Activated naive CD8-positive, alpha-beta T cell treated with anti-CD3 and anti-CD28 coated beads, Interleukin-2, amount 10 ng/mL, durations not matched to agents 7 days and 5 days (primary cell): ENCODE measurements at regions not wholly inside any gene's neighbourhood (a gene's known extent, or its start where the extent isn't known, plus 50 kb on each side); places are given as distances from the start of the nearest gene placed in this dataset.

Experiments used
- ATAC-seq: fragments of 150-1000 bp; cut with Tn5 transposase; one replicate; pipeline ENCODE4 v1.10.0; 2021; ENCODE audit warnings: low read depth, moderate library complexity
- POLR2A ChIA-PET: fragments of 350-600 bp; sonication (Branson Sonifier 250); formaldehyde crosslinking; loops from one replicate; lab custom pipeline; 2021; ENCODE audit warnings: antibody characterized with exemption; lab: Charles Lee
- DNase-seq: peaks from one replicate; pipeline ENCODE4 v3.0.0; 2021
- H3K27ac Mint-ChIP-seq: one replicate; pipeline ENCODE4 v1.8.0; 2022; ENCODE audit warnings: mild to moderate bottlenecking, mixed read lengths
- H3K27me3 Mint-ChIP-seq: one replicate; pipeline ENCODE4 v1.8.0; 2022; ENCODE audit warnings: mild to moderate bottlenecking, moderate library complexity, mixed read lengths
- H3K36me3 Mint-ChIP-seq: one replicate; pipeline ENCODE4 v1.8.0; 2021; ENCODE audit warnings: mild to moderate bottlenecking, mixed read lengths
- H3K4me1 Mint-ChIP-seq: one replicate; pipeline ENCODE4 v1.8.0; 2021; ENCODE audit warnings: mixed read lengths
- H3K4me3 Mint-ChIP-seq: one replicate; pipeline ENCODE4 v1.8.0; 2022; ENCODE audit warnings: mild to moderate bottlenecking, moderate library complexity, mixed read lengths
- H3K9me3 Mint-ChIP-seq: one replicate; pipeline ENCODE4 v1.8.0; 2021; ENCODE audit warnings: mixed read lengths

DNA sequence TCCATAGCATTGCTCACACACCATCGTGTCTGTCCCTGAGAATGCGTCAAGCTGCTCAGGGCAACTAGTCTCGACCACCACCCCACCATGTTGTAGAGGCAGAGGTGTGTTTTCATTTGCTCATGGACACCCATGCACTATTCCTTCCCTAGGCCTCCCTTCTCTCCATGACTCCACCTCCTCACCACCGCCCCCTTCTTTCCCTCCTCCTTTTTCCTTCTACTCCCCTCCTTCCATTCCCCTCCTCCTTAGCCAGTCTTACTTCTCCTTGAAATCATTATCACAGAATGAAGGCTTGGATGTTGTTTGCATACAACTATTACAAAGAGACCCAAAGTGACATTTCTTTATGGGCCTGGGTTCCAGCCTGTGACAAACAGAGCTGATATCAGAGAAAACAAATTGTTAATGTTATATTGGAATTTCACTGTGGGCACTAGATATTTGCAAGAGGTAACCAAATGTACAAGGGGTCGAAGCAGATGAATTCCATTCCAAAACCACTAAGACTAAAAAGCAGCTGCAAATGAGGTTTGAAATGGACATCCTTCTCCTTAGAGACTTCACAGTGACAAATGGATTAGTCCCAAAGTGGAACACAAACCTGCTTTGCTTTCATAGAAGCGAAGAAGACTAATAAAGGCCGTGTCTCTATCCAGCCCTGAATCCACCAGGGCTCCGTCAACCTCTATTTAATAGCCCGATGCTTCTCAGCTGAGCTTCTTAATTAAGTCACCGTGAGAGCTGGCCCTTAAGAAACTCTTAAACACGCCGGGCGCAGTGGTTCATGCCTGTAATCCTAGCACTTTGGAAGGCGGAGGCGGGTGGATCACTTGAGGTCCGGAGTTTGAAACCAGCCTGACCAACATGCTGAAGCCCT, 275.8 kb upstream of the SULF2 start:
- no peak for DNase-seq
- H3K4me1 Mint-ChIP-seq: no peaks in the 10 kb centered on the region
- POLR2A ChIA-PET: no interaction called here
- ATAC-seq: no peak
- H3K27me3 Mint-ChIP-seq: peaks cover 3% of the 10 kb centered on the region
- H3K9me3 Mint-ChIP-seq: peaks cover 2% of the 10 kb centered on the region
- H3K27ac Mint-ChIP-seq: no peak overlapping the region
- H3K36me3 Mint-ChIP-seq: no peaks in the 10 kb centered on the region
- H3K4me3 Mint-ChIP-seq: no peak overlapping the region

DNA sequence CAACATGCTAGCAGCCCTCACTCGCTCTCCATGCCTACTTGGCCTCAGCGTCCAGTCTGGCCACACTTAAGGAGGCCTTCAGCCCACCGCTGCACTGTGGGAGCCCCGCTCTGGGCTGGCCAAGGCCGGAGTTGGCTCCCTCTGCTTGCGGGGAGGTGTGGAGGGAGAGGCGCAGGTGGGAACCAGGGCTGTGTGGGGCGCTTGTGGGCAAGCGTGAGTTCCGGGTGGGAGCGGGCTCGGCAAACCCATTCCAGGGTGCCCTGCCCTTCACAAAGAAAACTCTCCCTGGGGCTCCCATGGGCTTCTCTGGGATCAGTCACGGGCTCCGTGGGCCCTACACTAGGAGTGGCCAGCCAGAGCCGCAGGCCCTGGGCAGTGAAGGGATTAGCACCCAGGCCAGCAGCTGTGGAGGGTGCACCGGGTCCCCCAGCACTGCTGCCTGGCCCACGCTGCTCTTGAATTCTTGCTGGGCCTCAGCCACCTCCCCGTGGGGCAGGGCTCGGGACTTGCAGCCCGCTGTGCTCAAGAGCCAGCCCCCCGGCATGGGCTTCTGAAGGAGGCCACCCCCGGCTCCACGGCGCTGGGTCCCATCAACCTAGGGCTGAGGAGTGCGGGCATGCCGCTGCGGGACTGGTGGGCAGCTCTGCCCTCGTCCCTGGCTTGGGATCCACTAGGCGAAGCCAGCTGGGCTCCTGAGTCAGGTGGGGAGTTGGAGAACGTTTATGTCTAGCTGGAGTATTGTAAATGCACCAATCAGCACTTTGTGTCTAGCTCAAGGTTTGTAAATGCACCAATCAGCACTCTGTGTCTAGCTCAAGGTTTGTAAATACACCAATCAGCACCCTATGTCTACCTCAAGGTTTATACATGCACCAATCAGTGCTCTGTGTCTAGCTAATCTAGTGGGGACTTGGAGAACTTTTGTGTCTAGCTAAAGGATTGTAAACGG, 273.6 kb upstream of the SULF2 start:
- ATAC-seq (no peak), DNase-seq (no peak)
- no peak overlapping the region for H3K4me3 Mint-ChIP-seq
- H3K9me3 Mint-ChIP-seq: peaks cover 2% of the 10 kb centered on the region
- no peaks in the 10 kb centered on the region for H3K4me1 Mint-ChIP-seq
- POLR2A ChIA-PET: interaction anchor here (0.5 kb wide), 1 partner anchor 934 kb away, joined by 3 read pairs; no protein-coding TSS in a partner anchor
- no peaks in the 10 kb centered on the region for H3K36me3 Mint-ChIP-seq
- peaks cover 5% of the 10 kb centered on the region for H3K27me3 Mint-ChIP-seq
- no peak overlapping the region for H3K27ac Mint-ChIP-seq

DNA sequence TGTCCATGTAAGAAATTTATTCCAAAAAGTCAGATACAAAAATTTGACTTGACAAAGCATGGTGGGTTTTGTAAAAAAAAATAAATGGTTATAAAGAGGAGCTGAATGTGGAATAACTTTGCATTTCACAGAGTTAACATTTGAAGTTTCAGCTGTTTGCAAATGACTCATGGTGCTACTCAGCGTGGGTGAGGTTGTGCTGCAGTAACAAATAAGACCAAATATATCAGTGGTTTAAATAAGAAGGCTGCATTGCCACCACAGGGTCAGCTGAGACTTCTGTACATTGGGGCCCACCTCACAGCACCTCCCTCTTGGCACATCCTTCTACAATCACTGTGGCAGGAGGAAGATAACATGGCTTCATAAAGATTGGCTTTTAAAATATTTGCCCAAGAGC, 272.5 kb upstream of the SULF2 start:
- no peak overlapping the region for H3K4me3 Mint-ChIP-seq
- H3K4me1 Mint-ChIP-seq: no peaks in the 10 kb centered on the region
- no peak for DNase-seq
- H3K27ac Mint-ChIP-seq: no peak overlapping the region
- H3K9me3 Mint-ChIP-seq: peaks cover 2% of the 10 kb centered on the region
- H3K36me3 Mint-ChIP-seq: no peaks in the 10 kb centered on the region
- ATAC-seq: no peak
- H3K27me3 Mint-ChIP-seq: peaks cover 5% of the 10 kb centered on the region
- POLR2A ChIA-PET: no interaction called here

DNA sequence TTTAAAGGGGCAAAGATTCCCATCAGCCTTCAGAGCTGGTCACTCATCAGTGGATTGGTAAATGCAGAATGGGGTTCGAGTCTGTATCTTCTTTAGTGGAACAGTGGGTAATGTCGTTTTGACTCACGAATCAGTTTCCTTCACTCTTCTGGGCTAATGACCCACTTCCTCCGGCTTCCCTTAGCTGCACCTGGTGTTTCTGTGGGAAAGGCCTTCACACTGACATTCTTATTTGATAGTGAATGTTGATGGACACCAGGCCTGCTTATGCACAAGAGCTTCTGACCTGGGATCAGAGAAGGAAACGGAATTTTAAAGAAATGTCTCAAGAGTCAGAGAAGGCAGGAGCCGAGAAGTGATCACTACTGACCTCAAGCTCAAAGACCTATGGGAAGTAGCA, 272.0 kb upstream of the SULF2 start:
- POLR2A ChIA-PET: no interaction called here
- Mint-ChIP-seq H3K27me3 (peaks cover 7% of the 10 kb centered on the region), H3K9me3 (peaks cover 2% of the 10 kb centered on the region), H3K4me3 (no peak overlapping the region), H3K27ac (no peak overlapping the region), H3K4me1 (no peaks in the 10 kb centered on the region), H3K36me3 (no peaks in the 10 kb centered on the region)
- ATAC-seq (no peak), DNase-seq (no peak)

DNA sequence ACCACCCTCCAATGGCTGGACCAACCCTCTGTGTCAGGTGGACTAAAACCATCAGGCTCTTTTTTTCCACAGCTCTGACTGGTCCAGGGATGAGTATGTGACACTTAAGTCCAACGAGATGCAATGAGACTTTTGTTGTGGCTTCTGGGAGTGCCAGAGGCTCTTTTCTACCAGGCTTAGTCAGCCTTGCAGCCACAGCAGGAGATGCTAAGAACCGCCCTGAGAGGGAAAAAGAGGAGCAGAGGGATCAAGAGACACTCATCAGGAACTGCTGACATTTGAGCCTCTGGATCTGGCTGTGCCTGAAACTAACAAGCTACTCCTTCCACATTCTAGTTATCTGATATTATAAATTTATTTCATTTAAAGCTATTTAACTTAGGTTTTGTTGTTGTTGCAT, 270.9 kb upstream of the SULF2 start:
- Mint-ChIP-seq H3K36me3 (no peaks in the 10 kb centered on the region), H3K4me1 (no peaks in the 10 kb centered on the region)

DNA sequence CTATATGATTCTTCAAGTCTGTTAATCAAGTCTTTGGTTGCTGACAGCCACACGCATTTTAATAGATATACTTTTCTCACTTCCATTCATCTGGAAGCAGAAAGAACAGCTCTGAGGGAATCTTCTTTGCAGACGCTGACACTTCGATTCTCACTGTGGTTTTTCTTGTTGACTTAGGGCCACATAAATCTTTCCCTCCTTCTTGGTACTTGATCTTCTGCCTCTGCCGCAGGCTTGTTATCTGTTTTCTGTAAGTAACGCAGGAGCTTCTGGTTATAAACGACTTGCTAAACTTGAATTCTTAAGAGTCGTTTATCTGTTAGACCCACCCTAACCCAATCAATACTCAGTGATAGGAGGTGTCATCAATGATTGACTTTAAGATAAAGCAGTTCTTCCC, 268.8 kb upstream of the SULF2 start:
- no peak overlapping the region for H3K4me3 Mint-ChIP-seq

More for the DNA sequence above, 270.9 kb upstream of the SULF2 start:
- H3K27ac Mint-ChIP-seq: no peak overlapping the region
- peaks cover 2% of the 10 kb centered on the region for H3K9me3 Mint-ChIP-seq
- peaks cover 10% of the 10 kb centered on the region for H3K27me3 Mint-ChIP-seq
- DNase-seq: no peak
- POLR2A ChIA-PET: no interaction called here
- H3K4me3 Mint-ChIP-seq: no peak overlapping the region
- no peak for ATAC-seq

DNA sequence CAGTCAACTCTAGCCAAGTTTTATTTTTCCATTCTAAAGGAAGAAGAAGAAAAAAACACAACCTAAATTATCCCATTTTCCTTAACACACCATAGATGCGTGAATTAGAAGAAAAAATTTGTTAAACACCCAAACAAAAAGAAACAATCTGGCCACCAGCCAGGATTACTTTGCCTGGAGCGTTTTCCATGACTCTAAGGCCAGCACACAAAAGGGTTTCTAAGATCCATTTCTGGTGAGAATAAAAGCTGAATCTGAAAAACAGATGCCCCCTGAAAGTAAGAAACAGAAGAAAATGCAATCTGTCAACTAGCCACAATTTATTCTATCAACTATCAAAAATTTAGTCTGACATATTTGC, 267.2 kb upstream of the SULF2 start:
- H3K4me3 Mint-ChIP-seq: no peak overlapping the region
- peaks cover 2% of the 10 kb centered on the region for H3K9me3 Mint-ChIP-seq
- DNase-seq (no peak), ATAC-seq (no peak)
- no peak overlapping the region for H3K27ac Mint-ChIP-seq
- no peaks in the 10 kb centered on the region for H3K36me3 Mint-ChIP-seq
- POLR2A ChIA-PET: no interaction called here
- H3K4me1 Mint-ChIP-seq: no peaks in the 10 kb centered on the region
- peaks cover 10% of the 10 kb centered on the region for H3K27me3 Mint-ChIP-seq

More for the DNA sequence above, 268.8 kb upstream of the SULF2 start:
- Mint-ChIP-seq H3K27ac (no peak overlapping the region), H3K9me3 (peaks cover 2% of the 10 kb centered on the region), H3K36me3 (no peaks in the 10 kb centered on the region), H3K4me1 (no peaks in the 10 kb centered on the region), H3K27me3 (peaks cover 10% of the 10 kb centered on the region)
- POLR2A ChIA-PET: no interaction called here
- ATAC-seq (no peak), DNase-seq (no peak)

DNA sequence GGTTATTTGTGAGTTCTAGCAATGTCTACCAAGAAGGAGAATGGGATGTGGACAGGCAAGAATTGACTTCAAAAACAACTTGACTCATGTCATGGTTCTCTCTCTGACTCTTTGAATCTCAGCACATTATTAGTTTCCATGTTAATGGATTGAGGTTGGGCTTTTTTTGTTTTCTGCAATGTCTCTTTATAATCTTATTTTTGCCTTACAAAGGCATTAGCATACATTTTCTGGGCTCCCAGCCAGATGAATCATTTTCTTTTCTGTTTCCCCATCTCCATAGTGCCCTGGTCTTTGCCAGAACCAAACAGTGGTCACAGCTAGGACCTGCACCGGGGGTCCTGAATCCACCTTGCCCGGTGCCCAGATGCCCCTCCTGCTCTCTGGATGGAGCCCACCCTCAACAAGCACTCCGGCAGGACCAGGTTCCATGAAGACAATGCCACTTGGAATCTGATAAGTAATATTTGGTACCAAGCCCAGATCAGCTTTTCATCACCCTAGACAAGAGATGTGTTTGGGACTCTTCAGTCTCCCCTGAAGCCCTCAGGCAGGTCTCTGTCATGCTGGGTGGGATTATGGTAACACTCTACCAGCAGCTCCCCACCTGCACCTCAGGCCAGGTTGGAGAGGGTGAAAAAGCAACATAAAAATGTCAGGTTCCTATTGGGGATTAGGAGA, 266.7 kb upstream of the SULF2 start:
- POLR2A ChIA-PET: no interaction called here
- no peaks in the 10 kb centered on the region for H3K4me1 Mint-ChIP-seq
- DNase-seq (no peak), ATAC-seq (no peak)
- no peak overlapping the region for H3K27ac Mint-ChIP-seq
- no peaks in the 10 kb centered on the region for H3K36me3 Mint-ChIP-seq
- H3K9me3 Mint-ChIP-seq: no peaks in the 10 kb centered on the region
- peaks cover 12% of the 10 kb centered on the region for H3K27me3 Mint-ChIP-seq
- no peak overlapping the region for H3K4me3 Mint-ChIP-seq

DNA sequence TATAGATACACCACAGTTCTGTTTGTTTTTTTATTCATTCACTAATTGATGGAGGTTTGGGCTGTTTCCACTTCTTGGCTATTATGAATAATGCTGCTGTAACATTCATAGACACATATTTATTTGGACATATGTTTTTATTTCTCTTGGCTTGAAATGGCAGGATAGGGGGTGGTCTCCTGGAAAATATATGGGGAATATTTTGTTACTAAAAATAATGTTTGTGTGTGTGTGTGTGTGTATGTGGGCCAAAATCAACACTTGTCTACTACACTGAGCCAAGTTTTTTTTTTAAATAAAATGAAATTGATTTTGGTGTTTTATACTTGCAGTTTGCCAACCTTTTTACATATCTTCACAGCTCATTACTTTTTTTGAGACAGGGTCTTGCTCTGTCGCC, 264.4 kb upstream of the SULF2 start:
- Mint-ChIP-seq H3K27ac (no peak overlapping the region), H3K27me3 (peaks cover 14% of the 10 kb centered on the region), H3K36me3 (no peaks in the 10 kb centered on the region), H3K4me1 (no peaks in the 10 kb centered on the region), H3K9me3 (no peaks in the 10 kb centered on the region), H3K4me3 (no peak overlapping the region)
- ATAC-seq: no peak
- no peak for DNase-seq
- POLR2A ChIA-PET: no interaction called here

DNA sequence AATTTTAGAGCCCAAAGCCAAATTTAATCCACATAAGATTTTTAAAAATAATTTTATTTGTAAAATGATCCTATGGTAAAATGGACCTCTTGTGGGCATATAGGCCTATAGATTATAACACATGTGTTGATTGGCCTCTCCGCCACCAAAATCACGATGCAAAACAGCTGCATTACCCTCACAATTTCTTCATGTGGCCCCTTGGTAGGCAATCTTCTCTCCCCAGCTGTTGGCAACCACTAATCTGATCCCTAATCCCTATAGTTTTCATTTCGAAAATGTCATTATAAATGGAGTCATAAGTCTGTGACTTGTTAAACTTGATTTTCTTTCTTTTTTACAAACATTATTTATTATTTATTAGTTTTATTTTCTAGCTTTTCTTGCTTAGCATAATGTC, 263.9 kb upstream of the SULF2 start:
- peaks cover 11% of the 10 kb centered on the region for H3K27me3 Mint-ChIP-seq
- no peaks in the 10 kb centered on the region for H3K9me3 Mint-ChIP-seq
- DNase-seq: no peak
- H3K4me1 Mint-ChIP-seq: no peaks in the 10 kb centered on the region
- no peaks in the 10 kb centered on the region for H3K36me3 Mint-ChIP-seq
- H3K27ac Mint-ChIP-seq: no peak overlapping the region
- POLR2A ChIA-PET: no interaction called here
- no peak for ATAC-seq
- no peak overlapping the region for H3K4me3 Mint-ChIP-seq

DNA sequence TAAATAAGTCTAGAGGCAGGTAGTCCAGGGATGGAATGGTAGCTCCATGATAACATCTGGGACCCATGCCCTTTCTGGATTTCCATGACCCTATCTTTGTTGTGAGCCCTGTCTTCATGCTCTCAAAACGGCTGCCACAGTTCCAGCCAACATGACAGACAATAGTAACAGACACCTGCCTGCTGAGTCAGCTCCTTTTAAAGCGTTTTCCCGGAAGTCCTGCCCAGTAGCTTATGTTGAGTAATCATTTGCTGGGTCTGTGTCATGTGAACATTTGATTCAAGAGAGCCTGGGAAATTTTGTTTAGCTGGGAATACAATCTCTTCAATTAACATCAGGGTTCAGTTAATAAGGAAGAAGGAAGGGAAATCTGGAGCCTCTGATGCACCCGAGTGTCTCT, 262.2 kb upstream of the SULF2 start:
- Mint-ChIP-seq H3K27ac (no peak overlapping the region), H3K4me3 (no peak overlapping the region), H3K4me1 (no peaks in the 10 kb centered on the region), H3K9me3 (no peaks in the 10 kb centered on the region), H3K36me3 (no peaks in the 10 kb centered on the region), H3K27me3 (peaks cover 8% of the 10 kb centered on the region)
- ATAC-seq (no peak), DNase-seq (no peak)
- POLR2A ChIA-PET: no interaction called here

DNA sequence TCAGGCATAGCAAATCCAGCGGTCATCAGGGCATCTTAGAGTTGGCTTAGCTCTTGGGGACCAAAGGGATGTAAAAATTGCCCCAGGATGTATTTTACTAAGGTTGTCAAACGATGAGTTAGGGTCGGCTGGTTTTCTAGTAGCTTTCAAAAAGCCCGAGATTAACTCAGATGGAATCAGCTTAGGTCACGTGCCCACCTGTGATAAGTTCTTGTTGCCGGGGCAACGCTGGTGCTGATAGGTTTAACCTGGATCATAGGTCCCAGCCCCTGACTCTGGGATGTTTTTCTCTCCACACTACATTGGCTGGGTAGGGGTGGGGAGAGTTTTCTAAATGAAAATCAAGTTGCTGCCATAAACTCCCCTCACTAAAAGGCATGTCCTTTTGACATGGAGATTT, 257.3 kb upstream of the SULF2 start:
- no peak for ATAC-seq
- POLR2A ChIA-PET: no interaction called here
- H3K36me3 Mint-ChIP-seq: no peaks in the 10 kb centered on the region

DNA sequence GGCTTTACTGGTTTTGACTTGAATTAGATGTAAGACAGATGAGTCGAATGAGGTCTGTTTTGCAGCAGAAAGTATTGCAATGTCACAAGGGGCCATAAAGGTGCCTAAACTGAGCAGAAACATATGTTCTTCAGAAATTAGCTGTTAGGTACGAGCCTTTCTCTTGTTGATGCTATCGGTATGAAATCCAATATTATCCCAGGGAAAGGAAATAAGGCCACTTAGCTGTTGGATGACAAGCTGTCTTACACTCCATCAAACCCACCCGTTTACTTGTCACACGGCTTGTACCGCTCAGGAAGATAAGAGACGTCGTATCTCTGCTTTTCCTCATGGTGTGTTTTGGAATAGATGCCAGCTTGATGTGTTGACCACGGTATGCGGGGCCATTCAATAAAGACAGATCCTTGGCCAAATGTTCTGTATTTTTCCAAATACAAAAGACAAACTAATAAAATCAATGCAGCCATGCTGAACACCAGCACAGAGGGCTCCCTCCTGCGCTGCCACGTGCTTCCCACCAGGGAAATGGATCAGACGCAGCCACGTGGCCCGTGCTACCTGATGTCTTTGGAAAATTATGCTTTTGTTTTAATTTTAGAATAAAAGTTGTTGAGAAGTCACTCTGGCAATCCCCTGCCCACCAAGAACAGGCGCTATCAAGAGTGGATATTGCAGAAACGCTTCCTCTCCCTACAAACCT, 255.9 kb upstream of the SULF2 start:
- ATAC-seq (no peak), DNase-seq (no peak)
- H3K36me3 Mint-ChIP-seq: no peaks in the 10 kb centered on the region
- POLR2A ChIA-PET: no interaction called here
- H3K27me3 Mint-ChIP-seq: no peaks in the 10 kb centered on the region
- H3K27ac Mint-ChIP-seq: no peak overlapping the region
- no peaks in the 10 kb centered on the region for H3K4me1 Mint-ChIP-seq
- no peak overlapping the region for H3K4me3 Mint-ChIP-seq
- H3K9me3 Mint-ChIP-seq: no peaks in the 10 kb centered on the region

More for the DNA sequence above, 257.3 kb upstream of the SULF2 start:
- no peak overlapping the region for H3K27ac Mint-ChIP-seq
- peaks cover 3% of the 10 kb centered on the region for H3K27me3 Mint-ChIP-seq
- no peaks in the 10 kb centered on the region for H3K4me1 Mint-ChIP-seq
- H3K4me3 Mint-ChIP-seq: no peak overlapping the region
- no peak for DNase-seq
- H3K9me3 Mint-ChIP-seq: no peaks in the 10 kb centered on the region
